Dedifferentiated amniotic fluid mesenchymal stem cell (primary cell): ENCODE measurements at regions not wholly inside any gene's neighbourhood (a gene's known extent, or its start where the extent isn't known, plus 50 kb on each side); places are given as distances from the start of the nearest gene placed in this dataset.

Experiments used
- DNase-seq: peaks from one replicate; pipeline ENCODE4 v3.0.0-alpha.2; 2016; ENCODE audit errors: extremely low spot score

DNA sequence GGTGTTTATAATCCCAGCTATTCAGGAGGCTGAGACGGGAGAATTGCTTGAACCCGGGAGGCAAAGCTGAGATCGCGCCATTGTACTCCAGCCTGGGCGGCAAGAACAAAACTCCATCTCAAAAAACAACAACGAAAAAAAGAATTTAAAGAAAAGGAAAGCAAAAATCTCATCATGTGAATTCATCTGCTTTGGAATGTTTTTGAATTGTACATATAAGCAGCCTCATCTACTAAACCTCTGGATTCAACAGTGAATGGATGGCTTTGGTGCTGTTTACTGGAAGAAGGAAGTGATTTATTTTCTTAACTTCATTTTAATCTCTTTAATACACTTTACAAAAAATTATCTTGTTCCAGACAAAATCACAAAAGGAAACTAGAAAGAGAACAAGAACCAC, 51.8 kb upstream of the PNRC1 start:
- no peak for DNase-seq

DNA sequence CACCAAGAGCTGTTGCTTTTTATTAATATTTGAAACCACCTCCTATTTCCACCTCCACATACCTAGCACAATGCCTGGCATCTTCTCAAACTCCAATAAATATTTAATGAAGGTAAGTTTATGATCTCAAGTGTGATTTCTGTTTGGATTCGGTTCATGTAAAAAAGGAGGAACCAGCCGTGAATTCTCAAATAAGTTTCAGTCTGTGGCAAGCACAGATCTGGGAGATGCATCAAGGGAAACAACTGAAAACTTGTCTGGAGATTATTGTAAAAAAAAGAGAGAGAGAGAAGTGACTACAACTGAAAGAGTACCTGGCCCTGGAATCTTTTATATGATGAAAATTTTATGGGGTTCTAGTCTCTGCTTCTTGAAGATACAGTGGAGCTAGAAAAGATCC, 52.8 kb upstream of the PNRC1 start:
- DNase-seq = no peak

DNA sequence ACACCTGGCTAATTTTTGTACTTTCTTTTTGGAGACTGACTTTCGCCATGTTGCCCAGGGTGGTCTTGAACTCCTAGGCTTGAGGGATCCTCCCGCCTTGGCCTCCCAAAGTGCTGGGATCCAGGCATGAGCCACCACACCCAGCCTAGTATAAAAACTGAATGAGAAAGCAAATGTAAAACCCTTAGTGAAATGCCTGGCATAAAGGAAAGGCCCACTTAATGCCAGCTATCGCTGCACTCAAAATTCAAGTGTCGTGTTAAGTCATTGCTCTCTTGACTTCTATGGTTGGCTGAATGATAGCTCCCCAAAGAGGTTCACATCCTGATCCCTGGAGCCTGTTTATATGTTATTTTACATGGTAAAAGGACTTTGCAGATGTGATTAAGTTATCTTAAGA, 54.4 kb upstream of the PNRC1 start:
- no peak for DNase-seq

DNA sequence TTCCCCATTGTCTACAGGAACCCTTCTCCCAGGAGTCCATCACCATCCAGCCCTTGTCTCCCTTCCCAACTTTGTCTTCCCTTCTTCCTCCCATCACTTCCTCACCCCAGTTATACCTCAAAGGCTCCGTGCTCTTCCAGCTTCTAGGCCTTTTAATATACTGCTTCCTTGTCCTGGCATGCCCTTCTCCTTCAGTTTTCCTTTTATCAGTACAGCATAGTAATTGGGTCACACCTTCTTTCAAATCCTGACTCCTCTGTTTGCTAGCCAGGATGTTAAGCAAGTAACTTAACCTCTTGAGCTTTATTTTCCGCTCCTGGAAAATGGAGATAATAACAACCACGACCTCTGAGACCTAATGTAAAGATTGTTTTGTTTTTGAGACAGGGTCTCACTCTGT, 54.9 kb upstream of the PNRC1 start:
- DNase-seq = no peak

DNA sequence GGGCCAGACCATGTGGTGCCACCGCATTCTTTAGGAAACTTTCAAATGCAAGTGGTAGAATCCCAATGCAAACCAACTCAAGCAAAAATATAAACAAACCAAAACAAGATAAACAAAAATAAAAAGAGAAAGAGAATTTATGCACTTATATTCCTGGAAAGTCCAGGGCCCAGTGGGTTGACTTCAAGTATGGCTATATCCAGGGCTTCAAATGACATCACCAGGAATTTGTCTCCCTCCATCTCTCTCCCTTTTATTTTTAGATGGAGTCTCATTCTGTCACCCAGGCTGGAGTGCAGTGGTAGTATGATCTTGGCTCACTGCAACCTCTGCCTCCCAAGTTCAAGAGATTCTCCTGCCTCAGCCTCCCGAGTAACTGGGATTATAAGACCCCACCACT, 56.1 kb upstream of the PNRC1 start:
- no peak for DNase-seq

GRCh38 chr6:89023591-89024441, 56.7 kb upstream of the PNRC1 start:
- DNase-seq = no peak

DNA sequence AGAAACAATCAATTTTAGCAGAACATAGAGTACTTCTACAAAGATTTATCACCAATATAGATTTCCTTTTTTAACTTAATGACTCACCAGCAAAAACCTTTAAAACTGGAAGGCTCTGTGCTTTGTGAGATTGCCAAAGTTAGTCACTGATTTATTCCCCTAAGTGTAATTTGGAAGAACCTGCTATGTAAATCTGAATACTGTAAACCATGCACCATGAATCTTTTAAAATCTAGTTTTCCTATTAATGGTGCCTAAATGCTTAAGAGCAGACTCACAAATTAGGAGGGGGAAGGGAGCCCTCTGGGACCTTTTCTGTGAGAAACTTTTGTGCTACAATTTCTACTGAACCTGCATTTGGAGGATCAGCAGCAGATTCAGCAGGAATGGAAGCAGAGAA, 57.8 kb upstream of the PNRC1 start:
- peak; percentile 27 for DNase-seq

DNA sequence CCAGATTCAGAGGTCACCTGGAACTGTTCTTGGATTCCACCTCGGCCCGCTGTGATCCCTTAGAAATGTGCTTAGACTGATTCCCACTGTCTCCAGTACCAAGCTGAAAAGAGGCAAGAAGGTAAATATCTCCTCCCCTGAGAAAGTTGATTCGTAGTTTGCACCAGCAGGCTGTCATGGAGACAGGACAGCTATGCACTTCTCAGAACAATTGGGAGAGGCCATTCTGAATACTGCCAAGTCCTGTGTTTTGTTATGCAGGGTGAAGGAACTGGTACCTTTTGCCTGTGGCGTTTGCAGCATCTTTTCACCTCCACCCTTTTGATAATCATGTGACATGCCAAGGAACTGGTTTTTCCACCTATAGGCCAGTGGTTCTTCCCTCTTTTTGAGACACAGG, 58.2 kb upstream of the RNGTT start:
- no peak for DNase-seq

DNA sequence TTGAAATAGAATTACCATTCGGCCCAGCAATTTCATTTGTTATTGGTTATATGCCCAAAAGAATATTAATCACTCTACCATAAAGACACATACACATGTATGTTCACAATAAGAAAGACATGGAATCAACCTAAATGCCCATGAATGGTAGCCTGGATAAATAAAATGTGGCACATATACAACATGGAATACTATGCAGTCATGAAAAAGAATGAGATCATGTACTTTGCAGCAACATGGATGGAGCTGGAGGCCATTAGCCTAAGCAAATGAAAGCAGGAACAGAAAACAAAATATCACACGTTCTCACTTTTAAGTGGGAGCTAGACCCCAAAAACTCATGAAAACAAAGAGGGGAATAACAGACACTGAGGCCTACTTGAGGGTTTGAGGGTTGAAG, 52.6 kb upstream of the RNGTT start:
- DNase-seq = no peak

DNA sequence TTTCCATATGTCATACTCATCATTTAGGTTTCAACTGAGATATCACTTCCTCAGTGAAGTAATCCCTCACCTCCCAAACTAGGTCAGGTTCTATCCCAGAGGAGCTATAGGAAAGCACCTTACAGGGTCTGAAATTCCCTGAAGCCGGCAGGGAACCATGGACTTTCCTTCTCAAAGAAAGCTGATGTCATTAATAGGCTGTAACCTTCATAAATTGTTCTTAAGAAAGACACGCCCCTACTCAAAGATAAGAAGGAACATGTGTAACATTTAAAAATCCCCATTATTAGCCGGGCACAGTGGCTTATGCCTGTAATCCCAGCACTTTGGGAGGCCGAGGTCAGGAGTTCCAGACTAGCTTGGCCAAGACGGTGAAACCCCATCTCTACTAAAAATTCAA, 50.0 kb upstream of the RNGTT start:
- no peak for DNase-seq
